Endothelial cell of umbilical vein (primary cell): ENCODE measurements at regions not wholly inside any gene's neighbourhood (a gene's known extent, or its start where the extent isn't known, plus 50 kb on each side); places are given as distances from the start of the nearest gene placed in this dataset.

Source experiments
- BruUV-seq: library from RNA; stranded (reverse); fragments of 400-500 nt; replicated peaks from 2 replicates; lab custom pipeline; 2021; lab: Mats Ljungman, UMichigan
- CTCF ChIA-PET: fragments of 300-600, 350-600 bp; sonication (Branson Sonifier 250); formaldehyde crosslinking; loops from one replicate; lab custom pipeline; 2021; ENCODE audit warnings: antibody characterized with exemption, inconsistent platforms; lab: Charles Lee
- POLR2A ChIA-PET: fragments of 300-600, 350-600 bp; sonication (Branson Sonifier 250); formaldehyde crosslinking; loops from one replicate; lab custom pipeline; 2021; ENCODE audit warnings: antibody characterized with exemption, inconsistent platforms; lab: Charles Lee
- DNase-seq: peaks from one replicate; pipeline ENCODE4 v3.0.0-alpha.2; 2011; ENCODE audit warnings: low read depth, low spot score
- FAIRE-seq: peaks from 2 replicates; lab custom pipeline; 2011; peaks lifted over from hg19 to GRCh38; lab: Jason Lieb, UNC
- H2AFZ ChIP-seq: 2 replicates; pipeline ENCODE4 v1.6.0; 2012; ENCODE audit warnings: low read depth, low read length, control low read depth, inconsistent platforms
- H3K27ac ChIP-seq: 2 replicates; pipeline ENCODE4 v1.5.1; 2011; ENCODE audit warnings: low read depth, mild to moderate bottlenecking, control low read depth, low read length, moderate library complexity; ENCODE audit not compliant: insufficient read depth
- H3K27me3 ChIP-seq, 2 experiments: 2 replicates each; pipeline versions ENCODE4 v1.6.0 to v1.6.1; 2011; ENCODE audit warnings: low read length in 2 of 2, mixed read lengths in 1 of 2; ENCODE audit not compliant: control insufficient read depth in 2 of 2, insufficient read depth in 2 of 2
- H3K36me3 ChIP-seq, 2 experiments: 2 replicates in 1 of 2; 3 replicates in 1 of 2; pipeline ENCODE4 v1.5.1; 2011; ENCODE audit warnings: low read length in 2 of 2, mild to moderate bottlenecking in 1 of 2, moderate library complexity in 1 of 2; ENCODE audit not compliant: control insufficient read depth in 2 of 2, insufficient read depth in 2 of 2; ENCODE audit errors: extremely low read depth in 1 of 2
- H3K4me1 ChIP-seq: 3 replicates; pipeline ENCODE4 v1.5.1; 2011; ENCODE audit warnings: mild to moderate bottlenecking, low read length; ENCODE audit not compliant: control insufficient read depth, insufficient read depth; ENCODE audit errors: extremely low read depth
- H3K4me2 ChIP-seq: 2 replicates; pipeline ENCODE4 v1.6.1; 2011; ENCODE audit warnings: low read length, control low read depth, mixed read lengths; ENCODE audit not compliant: insufficient read depth
- H3K4me3 ChIP-seq, 3 experiments: fragments of 200-600 bp in 1 of 3; sonication (generic), shearing (Covaris generic) in 1 of 3; replicated peaks in 1 of 3; 2 replicates each; pipeline ENCODE4 v1.5.1; 2011 to 2016; ENCODE audit warnings: control low read depth in 3 of 3, low read length in 3 of 3, mild to moderate bottlenecking in 2 of 3, inconsistent platforms in 1 of 3, low read depth in 1 of 3, moderate library complexity in 1 of 3; ENCODE audit not compliant: insufficient read depth in 1 of 3
- H3K79me2 ChIP-seq: 2 replicates; pipeline ENCODE4 v1.6.0; 2012; ENCODE audit warnings: low read length, inconsistent platforms; ENCODE audit not compliant: control insufficient read depth, insufficient read depth
- H3K9ac ChIP-seq: replicated peaks from 2 replicates; pipeline ENCODE3; 2011; ENCODE audit warnings: low read length, control low read depth; ENCODE audit not compliant: insufficient read depth; ENCODE audit errors: extremely low read depth
- H3K9me1 ChIP-seq: replicated peaks from 3 replicates; pipeline ENCODE4 v1.6.0; 2011; ENCODE audit warnings: mild to moderate bottlenecking, low read length; ENCODE audit not compliant: control insufficient read depth, insufficient read depth; ENCODE audit errors: extremely low read depth
- H3K9me3 ChIP-seq: replicated peaks from 2 replicates; pipeline ENCODE4 v1.5.1; 2012; ENCODE audit warnings: low read length, inconsistent platforms; ENCODE audit not compliant: control insufficient read depth, insufficient read depth
- H4K20me1 ChIP-seq: replicated peaks from 2 replicates; pipeline ENCODE3; 2011; ENCODE audit warnings: mild to moderate bottlenecking, low read length; ENCODE audit not compliant: control insufficient read depth, insufficient read depth; ENCODE audit errors: extremely low read depth
- EZH2 ChIP-seq: IDR thresholded peaks from 2 replicates; pipeline ENCODE4 v1.6.1; 2012; ENCODE audit warnings: borderline replicate concordance, low read depth, mild to moderate bottlenecking, moderate library complexity, low read length, inconsistent platforms; ENCODE audit not compliant: severe bottlenecking
- GATA2 ChIP-seq: IDR thresholded peaks from 2 replicates; pipeline ENCODE4 v1.7.0; 2011; ENCODE audit warnings: low read depth, mild to moderate bottlenecking, moderate library complexity, mixed read lengths, low read length; ENCODE audit not compliant: insufficient read length, insufficient read depth
- MYC ChIP-seq: IDR thresholded peaks from one replicate; pipeline ENCODE4 v1.6.1; 2011; ENCODE audit warnings: mild to moderate bottlenecking, low read depth, low read length
- POLR2AphosphoS5 ChIP-seq: IDR thresholded peaks from 2 replicates; pipeline ENCODE4 v1.6.1; 2012; ENCODE audit warnings: low read depth, mild to moderate bottlenecking, control low read depth, low read length, moderate library complexity; ENCODE audit not compliant: insufficient read depth
- dilution Hi-C: fragments of 300-500 bp; cut with MboI; formaldehyde crosslinking; loops from one replicate; pipeline ENCODE4 v1.15.0; 2019; ENCODE audit warnings: low sequenced_read_pairs; ENCODE audit not compliant: extremely low pct_ligation_motif_present
- intact Hi-C: fragments of 100-400 bp; cut with micrococcal nuclease; formaldehyde crosslinking; loops from one replicate; pipeline ENCODE4 v1.10.0; 2022
- TF ChIP-seq, protein P1 (sequence below): IDR thresholded peaks from 2 replicates; pipeline ENCODE4 v1.6.1; 2011; ENCODE audit not compliant: insufficient read depth, insufficient read length
- TF ChIP-seq, protein P2 (sequence below), 2 donors: IDR thresholded peaks; 1 replicate in 1 of 2; 2 replicates in 1 of 2; pipeline ENCODE4 v1.5.1; 2011; ENCODE audit warnings: low read length in 2 of 2, mild to moderate bottlenecking in 2 of 2, moderate library complexity in 2 of 2, control low read depth in 1 of 2, inconsistent platforms in 1 of 2, low read depth in 1 of 2; ENCODE audit not compliant: insufficient read depth in 1 of 2; ENCODE audit errors: extremely low read depth in 1 of 2

DNA sequence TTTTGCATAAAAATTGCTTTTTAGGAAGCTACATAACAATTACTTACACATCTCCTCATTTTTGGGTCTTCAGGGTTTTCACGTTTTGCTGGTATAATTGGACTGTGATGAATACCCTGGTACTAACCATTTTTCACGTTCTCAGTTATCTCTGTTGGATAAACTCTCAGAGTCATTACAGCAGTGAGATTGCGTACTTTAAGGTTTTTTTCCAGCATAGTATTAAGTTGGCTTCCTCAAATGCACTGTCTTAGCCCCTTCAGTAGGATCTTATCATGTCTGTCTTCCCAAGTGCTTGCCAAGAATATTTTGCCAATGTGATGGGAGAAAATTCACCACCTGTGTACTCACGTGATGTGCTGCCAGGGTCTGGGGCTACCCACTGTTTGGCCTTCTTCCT is 342.5 kb downstream of the TEX29 start:
- no peak overlapping the region for H3K4me2 ChIP-seq
- H3K9me1 ChIP-seq: no peaks in the 10 kb centered on the region
- H4K20me1 ChIP-seq: no peaks in the 10 kb centered on the region
- TF ChIP-seq POLR2AphosphoS5: no peak
- no peak for TF ChIP-seq GATA2
- TF ChIP-seq, protein P1, sequence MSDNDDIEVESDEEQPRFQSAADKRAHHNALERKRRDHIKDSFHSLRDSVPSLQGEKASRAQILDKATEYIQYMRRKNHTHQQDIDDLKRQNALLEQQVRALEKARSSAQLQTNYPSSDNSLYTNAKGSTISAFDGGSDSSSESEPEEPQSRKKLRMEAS: no peak
- TF ChIP-seq EZH2: no peak
- TF ChIP-seq, protein P2, sequence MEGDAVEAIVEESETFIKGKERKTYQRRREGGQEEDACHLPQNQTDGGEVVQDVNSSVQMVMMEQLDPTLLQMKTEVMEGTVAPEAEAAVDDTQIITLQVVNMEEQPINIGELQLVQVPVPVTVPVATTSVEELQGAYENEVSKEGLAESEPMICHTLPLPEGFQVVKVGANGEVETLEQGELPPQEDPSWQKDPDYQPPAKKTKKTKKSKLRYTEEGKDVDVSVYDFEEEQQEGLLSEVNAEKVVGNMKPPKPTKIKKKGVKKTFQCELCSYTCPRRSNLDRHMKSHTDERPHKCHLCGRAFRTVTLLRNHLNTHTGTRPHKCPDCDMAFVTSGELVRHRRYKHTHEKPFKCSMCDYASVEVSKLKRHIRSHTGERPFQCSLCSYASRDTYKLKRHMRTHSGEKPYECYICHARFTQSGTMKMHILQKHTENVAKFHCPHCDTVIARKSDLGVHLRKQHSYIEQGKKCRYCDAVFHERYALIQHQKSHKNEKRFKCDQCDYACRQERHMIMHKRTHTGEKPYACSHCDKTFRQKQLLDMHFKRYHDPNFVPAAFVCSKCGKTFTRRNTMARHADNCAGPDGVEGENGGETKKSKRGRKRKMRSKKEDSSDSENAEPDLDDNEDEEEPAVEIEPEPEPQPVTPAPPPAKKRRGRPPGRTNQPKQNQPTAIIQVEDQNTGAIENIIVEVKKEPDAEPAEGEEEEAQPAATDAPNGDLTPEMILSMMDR (IDR thresholded peaks at IDR 0.05; ENCODE audit: extremely low read depth in 1 of 2, insufficient read depth in 1 of 2, low read depth in 1 of 2, low read length in 2 of 2): no peak
- TF ChIP-seq MYC: no peak
- FAIRE-seq (no peak), DNase-seq (no peak)
- H3K27ac ChIP-seq: no peak overlapping the region
- dilution Hi-C loops: no loop called here
- H3K4me1 ChIP-seq: no peaks in the 10 kb centered on the region
- no peaks in the 10 kb centered on the region for H3K79me2 ChIP-seq
- intact Hi-C loops: no loop called here
- POLR2A ChIA-PET: no interaction called here
- no TSS peak for BruUV-seq
- H3K4me3 ChIP-seq: no peak overlapping the region
- H3K27me3 ChIP-seq: no peaks in the 10 kb centered on the region
- CTCF ChIA-PET: no interaction called here
- H3K9me3 ChIP-seq: peaks cover 3% of the 10 kb centered on the region
- no peak overlapping the region for H3K9ac ChIP-seq
- no peaks in the 10 kb centered on the region for H3K36me3 ChIP-seq
- no peak overlapping the region for H2AFZ ChIP-seq
